ENCODE measurements at regions not wholly inside any gene's neighbourhood (a gene's known extent, or its start where the extent isn't known, plus 50 kb on each side); places are given as distances from the start of the nearest gene placed in this dataset.

- CTCF ChIA-PET: no interaction called here
- DNase-seq (no peak), ATAC-seq (ENCODE audit: poor library complexity) (no peak)
- TF ChIP-seq CTCF (IDR thresholded peaks at IDR 0.05): no peak
- H3K9me3 Mint-ChIP-seq: peaks cover 7% of the 10 kb centered on the region
- H3K4me1 Mint-ChIP-seq (ENCODE audit: low read depth): no peaks in the 10 kb centered on the region
- no peak overlapping the region for H3K27ac ChIP-seq (ENCODE audit: low read depth in 1 of 2, low read length in 2 of 2)
- no peak overlapping the region for H3K4me3 ChIP-seq (ENCODE audit: low read length)
- POLR2A ChIA-PET: no interaction called here
- intact Hi-C loops (cut with DNase I, micrococcal nuclease): no loop called here
- no peak overlapping the region for H3K27ac Mint-ChIP-seq
- no peaks in the 10 kb centered on the region for H3K36me3 Mint-ChIP-seq (ENCODE audit: low read depth)
- H3K9me3 ChIP-seq (ENCODE audit: control insufficient read depth in 1 of 2, insufficient read depth in 1 of 2, low read length in 2 of 2): no peaks in the 10 kb centered on the region
- no peaks in the 10 kb centered on the region for H3K27me3 ChIP-seq (ENCODE audit: control insufficient read depth in 1 of 2, insufficient read depth in 2 of 2, low read length in 2 of 2)
- H3K4me3 Mint-ChIP-seq: no peak overlapping the region
- H3K27me3 Mint-ChIP-seq: no peaks in the 10 kb centered on the region
- H3K4me1 ChIP-seq (ENCODE audit: insufficient read depth, low read length): no peaks in the 10 kb centered on the region
- no peaks in the 10 kb centered on the region for H3K36me3 ChIP-seq (ENCODE audit: insufficient read depth, low read length)
These were observed 789.6 kb downstream of the GALC start for GRCh38 chr14:87203346-87203745.

- peaks cover 7% of the 10 kb centered on the region for H3K9me3 Mint-ChIP-seq
These were observed 793.6 kb downstream of the GALC start for GRCh38 chr14:87199381-87199780.

DNA sequence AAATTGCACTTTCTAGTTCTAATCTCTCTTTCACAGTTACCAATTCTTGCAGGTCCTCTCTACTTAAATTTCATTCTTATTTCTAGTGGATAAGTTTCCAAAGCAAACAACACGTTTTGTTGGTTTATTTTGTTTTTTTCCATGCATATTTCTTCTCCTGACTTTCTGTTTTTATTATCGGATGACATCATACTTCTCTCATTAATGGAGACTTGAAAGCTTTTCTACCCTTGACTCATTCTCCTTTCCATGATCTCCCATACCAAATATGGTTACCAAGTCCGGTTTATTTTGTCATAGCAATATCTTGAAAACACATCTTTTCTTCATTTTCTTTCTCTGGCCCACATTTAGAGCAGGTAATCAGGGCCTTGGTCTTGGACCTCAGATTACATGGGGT is 796.5 kb downstream of the GALC start:
- no peaks in the 10 kb centered on the region for H3K36me3 ChIP-seq (ENCODE audit: insufficient read depth, low read length)
- no peak for TF ChIP-seq CTCF (IDR thresholded peaks at IDR 0.05)
- no peak overlapping the region for H3K27ac ChIP-seq (ENCODE audit: low read depth in 1 of 2, low read length in 2 of 2)
- Mint-ChIP-seq H3K4me1 (ENCODE audit: low read depth) (no peaks in the 10 kb centered on the region), H3K4me3 (no peak overlapping the region), H3K36me3 (ENCODE audit: low read depth) (no peaks in the 10 kb centered on the region), H3K27me3 (no peaks in the 10 kb centered on the region), H3K27ac (no peak overlapping the region), H3K9me3 (peaks cover 10% of the 10 kb centered on the region)
- intact Hi-C loops (cut with DNase I, micrococcal nuclease): no loop called here
- CTCF ChIA-PET: no interaction called here
- ATAC-seq (ENCODE audit: poor library complexity) (no peak), DNase-seq (no peak)
- no peaks in the 10 kb centered on the region for H3K4me1 ChIP-seq (ENCODE audit: insufficient read depth, low read length)
- no peak overlapping the region for H3K4me3 ChIP-seq (ENCODE audit: low read length)
- POLR2A ChIA-PET: no interaction called here
- H3K27me3 ChIP-seq (ENCODE audit: control insufficient read depth in 1 of 2, insufficient read depth in 2 of 2, low read length in 2 of 2): no peaks in the 10 kb centered on the region
- H3K9me3 ChIP-seq (ENCODE audit: control insufficient read depth in 1 of 2, insufficient read depth in 1 of 2, low read length in 2 of 2): no peaks in the 10 kb centered on the region

More at GRCh38 chr14:87199381-87199780, 793.6 kb downstream of the GALC start:
- no peaks in the 10 kb centered on the region for H3K27me3 ChIP-seq (ENCODE audit: control insufficient read depth in 1 of 2, insufficient read depth in 2 of 2, low read length in 2 of 2)
- H3K4me1 ChIP-seq (ENCODE audit: insufficient read depth, low read length): no peaks in the 10 kb centered on the region
- DNase-seq (no peak), ATAC-seq (ENCODE audit: poor library complexity) (no peak)
- Mint-ChIP-seq H3K27ac (no peak overlapping the region), H3K4me1 (ENCODE audit: low read depth) (no peaks in the 10 kb centered on the region), H3K36me3 (ENCODE audit: low read depth) (no peaks in the 10 kb centered on the region), H3K27me3 (no peaks in the 10 kb centered on the region), H3K4me3 (no peak overlapping the region)
- intact Hi-C loops (cut with DNase I, micrococcal nuclease): no loop called here
- ChIA-PET CTCF (interaction anchor here (0.9 kb wide), 1 partner anchor 10 kb away, joined by 3 read pairs; no protein-coding TSS in a partner anchor), POLR2A (no interaction called here)
- no peak overlapping the region for H3K4me3 ChIP-seq (ENCODE audit: low read length)
- no peak for TF ChIP-seq CTCF (IDR thresholded peaks at IDR 0.05)
- H3K27ac ChIP-seq (ENCODE audit: low read depth in 1 of 2, low read length in 2 of 2): no peak overlapping the region
- H3K9me3 ChIP-seq (ENCODE audit: control insufficient read depth in 1 of 2, insufficient read depth in 1 of 2, low read length in 2 of 2): no peaks in the 10 kb centered on the region
- H3K36me3 ChIP-seq (ENCODE audit: insufficient read depth, low read length): no peaks in the 10 kb centered on the region
